ENCODE measurements at regions not wholly inside any gene's neighbourhood (a gene's known extent, or its start where the extent isn't known, plus 50 kb on each side); places are given as distances from the start of the nearest gene placed in this dataset.

DNA sequence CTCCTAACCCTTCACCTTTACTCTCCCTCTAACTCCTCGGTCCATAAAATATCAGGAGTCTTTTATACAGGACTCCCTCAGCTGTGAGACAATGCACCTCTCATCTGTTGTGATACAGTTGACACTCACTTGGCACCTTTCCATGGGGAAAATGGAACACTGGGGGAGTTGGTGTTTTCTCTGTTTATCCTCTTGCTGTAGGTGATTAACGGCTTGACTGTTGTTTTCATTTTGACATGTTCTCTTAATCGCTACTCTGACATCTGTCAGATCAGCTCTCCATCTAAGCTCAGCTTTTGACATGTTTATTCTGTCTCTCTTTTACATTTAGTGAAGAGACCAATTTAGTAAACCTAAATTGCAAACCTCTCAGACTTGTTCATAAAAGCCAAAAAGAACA lies 604.8 kb downstream of the TRAM1L1 start:
- Histone ChIP-seq H2BK120ac (ENCODE audit: low read depth, low read length, poor library complexity, severe bottlenecking) (no peak overlapping the region), H2BK20ac (ENCODE audit: low read depth, low read length, poor library complexity, severe bottlenecking) (no peak overlapping the region), H4K8ac (replicated peaks; ENCODE audit: insufficient read length, low read depth, low read length) (no peak overlapping the region), H3K56ac (ENCODE audit: insufficient read length, low read depth, low read length) (no peak overlapping the region), H3K79me1 (ENCODE audit: insufficient read depth, low read depth, low read length, poor library complexity, severe bottlenecking) (no peaks in the 10 kb centered on the region), H3K18ac (ENCODE audit: insufficient read length, low read depth, low read length) (no peak overlapping the region), H3K79me2 (ENCODE audit: insufficient read depth, low read length) (no peaks in the 10 kb centered on the region), H2AFZ (ENCODE audit: low read length) (no peak overlapping the region), H4K5ac (ENCODE audit: insufficient read length, low read depth, low read length) (no peak overlapping the region), H3K23ac (ENCODE audit: insufficient read length, low read depth, low read length) (no peak overlapping the region), H3K4me1 (ENCODE audit: insufficient read depth, low read length) (no peaks in the 10 kb centered on the region), H3K14ac (ENCODE audit: insufficient read depth, low read length) (no peak overlapping the region), H2BK12ac (ENCODE audit: insufficient read length, low read depth, low read length) (no peak overlapping the region), H3K27ac (ENCODE audit: insufficient read length, low read depth, low read length) (no peak overlapping the region), H3K9me3 (ENCODE audit: control insufficient read depth, low read depth, low read length) (peaks cover 7% of the 10 kb centered on the region), H2BK15ac (ENCODE audit: low read depth, low read length) (no peak overlapping the region), H3K23me2 (ENCODE audit: insufficient read length, low read depth, low read length, poor library complexity, severe bottlenecking) (no peaks in the 10 kb centered on the region), H3K9ac (ENCODE audit: extremely low read depth, insufficient read length, low read length) (no peak overlapping the region), H4K20me1 (ENCODE audit: control insufficient read depth, insufficient read depth, insufficient read length) (no peaks in the 10 kb centered on the region), H3K4ac (ENCODE audit: low read depth, low read length) (no peak overlapping the region), H3K4me2 (ENCODE audit: insufficient read depth, insufficient read length, low read length) (no peak overlapping the region), H4K91ac (ENCODE audit: insufficient read length, low read depth, low read length) (no peak overlapping the region), H3K27me3 (ENCODE audit: insufficient read depth, low read length) (no peaks in the 10 kb centered on the region), H3T11ph (ENCODE audit: low read length) (no peak overlapping the region), H2AK5ac (ENCODE audit: insufficient read length, low read length) (no peak overlapping the region), H2BK5ac (ENCODE audit: insufficient read length, low read length) (no peak overlapping the region)
- no peaks in the 10 kb centered on the region for H3K4me1 Mint-ChIP-seq
- H3K27ac Mint-ChIP-seq = no peak overlapping the region
- peaks cover 2 to 10% (median 3%) of the 10 kb centered on the region in 3 experiments; a peak in 2 of 7 replicates for H3K36me3 Mint-ChIP-seq (ENCODE audit: insufficient read depth in 1 of 3, low read depth in 3 of 3)
- no peak for DNase-seq
- no peak overlapping the region for H3K4me3 Mint-ChIP-seq
- TF ChIP-seq, protein P1, sequence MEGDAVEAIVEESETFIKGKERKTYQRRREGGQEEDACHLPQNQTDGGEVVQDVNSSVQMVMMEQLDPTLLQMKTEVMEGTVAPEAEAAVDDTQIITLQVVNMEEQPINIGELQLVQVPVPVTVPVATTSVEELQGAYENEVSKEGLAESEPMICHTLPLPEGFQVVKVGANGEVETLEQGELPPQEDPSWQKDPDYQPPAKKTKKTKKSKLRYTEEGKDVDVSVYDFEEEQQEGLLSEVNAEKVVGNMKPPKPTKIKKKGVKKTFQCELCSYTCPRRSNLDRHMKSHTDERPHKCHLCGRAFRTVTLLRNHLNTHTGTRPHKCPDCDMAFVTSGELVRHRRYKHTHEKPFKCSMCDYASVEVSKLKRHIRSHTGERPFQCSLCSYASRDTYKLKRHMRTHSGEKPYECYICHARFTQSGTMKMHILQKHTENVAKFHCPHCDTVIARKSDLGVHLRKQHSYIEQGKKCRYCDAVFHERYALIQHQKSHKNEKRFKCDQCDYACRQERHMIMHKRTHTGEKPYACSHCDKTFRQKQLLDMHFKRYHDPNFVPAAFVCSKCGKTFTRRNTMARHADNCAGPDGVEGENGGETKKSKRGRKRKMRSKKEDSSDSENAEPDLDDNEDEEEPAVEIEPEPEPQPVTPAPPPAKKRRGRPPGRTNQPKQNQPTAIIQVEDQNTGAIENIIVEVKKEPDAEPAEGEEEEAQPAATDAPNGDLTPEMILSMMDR (conservative IDR thresholded peaks at IDR 0.05) = no peak
- peaks cover 4 to 10% of the 10 kb centered on the region in 2 experiments; a peak in 3 of 5 replicates for H3K9me3 Mint-ChIP-seq
- no peaks in the 10 kb centered on the region; the same call in none of the 2 replicates for H3K27me3 Mint-ChIP-seq (ENCODE audit: low read depth)
- WGBS (ENCODE audit: extremely low coverage, insufficient read length, low lambda C conversion rate) = no CpG with 5 or more reads among the region's 3 CpGs
